ENCODE measurements at regions not wholly inside any gene's neighbourhood (a gene's known extent, or its start where the extent isn't known, plus 50 kb on each side); places are given as distances from the start of the nearest gene placed in this dataset.

- TF ChIP-seq TBL1XR1 (IDR thresholded peaks at IDR 0.05; ENCODE audit: low read length in 2 of 2) (0 out of 4 replicates have a peak, but pooled peaks of 1 of the 2 experiments have one; percentile 16), PTRF (tag; IDR thresholded peaks at IDR 0.05) (no peak), ZNF586 (CRISPR knock-in tag; conservative IDR thresholded peaks at IDR 0.05) (no peak), FOXJ2 (tag; IDR thresholded peaks at IDR 0.05) (no peak), NR1H2 (CRISPR knock-in tag; IDR thresholded peaks at IDR 0.05) (no peak), MAFF (IDR thresholded peaks at IDR 0.05; ENCODE audit: low read length) (peak; percentile 92), NR2C2 (CRISPR knock-in tag; IDR thresholded peaks at IDR 0.05) (no peak), NR2C2 (tag; IDR thresholded peaks at IDR 0.05) (no peak), MED1 (CRISPR knock-in tag; IDR thresholded peaks at IDR 0.05; ENCODE audit: borderline replicate concordance) (no peak), MTF1 (CRISPR knock-in tag; IDR thresholded peaks at IDR 0.05; ENCODE audit: borderline replicate concordance) (no peak), SP1 (CRISPR knock-in tag; IDR thresholded peaks at IDR 0.05) (no peak), KDM1A (IDR thresholded peaks at IDR 0.05) (peak; percentile 13 to 38; a peak in 2 of 4 replicates), NCOA1 (IDR thresholded peaks at IDR 0.05; ENCODE audit: low read depth) (no peak; the same call in 1 of the 2 replicates), GMEB1 (CRISPR knock-in tag; IDR thresholded peaks at IDR 0.05) (no peak), FOXK2 (conservative IDR thresholded peaks at IDR 0.05 in 1 of 2, IDR thresholded peaks at IDR 0.05 in 1 of 2; ENCODE audit: low read depth in 2 of 2) (no peak), RBFOX2 (IDR thresholded peaks at IDR 0.05; ENCODE audit: low read depth, low read length) (no peak), CREB1 (IDR thresholded peaks at IDR 0.05) (no peak), CREB1 (CRISPR knock-in tag; IDR thresholded peaks at IDR 0.05) (no peak), ZBTB34 (CRISPR knock-in tag; IDR thresholded peaks at IDR 0.05) (no peak), ZNF79 (CRISPR knock-in tag; IDR thresholded peaks at IDR 0.05; ENCODE audit: low read depth) (no peak), NFRKB (IDR thresholded peaks at IDR 0.05; ENCODE audit: low read depth) (peak; percentile 54; the same call in 1 of the 2 replicates), PRDM10 (IDR thresholded peaks at IDR 0.05; ENCODE audit: partially characterized antibody) (no peak), TSC22D4 (tag; IDR thresholded peaks at IDR 0.05) (no peak), KLF10 (CRISPR knock-in tag; IDR thresholded peaks at IDR 0.05) (no peak), NR2F6 (CRISPR knock-in tag; IDR thresholded peaks at IDR 0.05) (no peak), NFIC (IDR thresholded peaks at IDR 0.05) (no peak)
These were observed 93.1 kb upstream of the CXCL12 start (continued) for GRCh38 chr10:44478040-44478439.

Data from K562 (cell line).